GM12878 (cell line): ENCODE measurements at regions not wholly inside any gene's neighbourhood (a gene's known extent, or its start where the extent isn't known, plus 50 kb on each side); places are given as distances from the start of the nearest gene placed in this dataset.

Source experiments
- BMI1 ChIP-seq: fragments of 450-650 bp; IDR thresholded peaks from 2 replicates; pipeline ENCODE4 v1.6.1; 2016; ENCODE audit warnings: mild to moderate bottlenecking, moderate library complexity, borderline replicate concordance
- CHD4 ChIP-seq: fragments of 200-600 bp; sonication (generic); IDR thresholded peaks from 2 replicates; pipeline ENCODE4 v1.6.1; 2016; ENCODE audit warnings: mild to moderate bottlenecking
- JUND ChIP-seq: IDR thresholded peaks from 2 replicates; pipeline ENCODE4 v1.6.1; 2012; ENCODE audit warnings: low read depth, mild to moderate bottlenecking, low read length, improper control_type of control experiment, moderate library complexity
- POLR2AphosphoS2 ChIP-seq: IDR thresholded peaks from 2 replicates; pipeline ENCODE4 v1.6.1; 2011; ENCODE audit warnings: low read depth, mild to moderate bottlenecking, low read length, improper control_type of control experiment, moderate library complexity
- ZZZ3 ChIP-seq: IDR thresholded peaks from 2 replicates; pipeline ENCODE4 v1.6.1; 2011; ENCODE audit warnings: low read depth; ENCODE audit not compliant: control insufficient read depth, insufficient read length
- TF ChIP-seq, protein P1 (sequence below): IDR thresholded peaks from 2 replicates; pipeline ENCODE4 v1.6.1; 2012; ENCODE audit warnings: improper control_type of control experiment, low read depth, low read length; ENCODE audit not compliant: insufficient replicate concordance
- TF ChIP-seq, protein P2 (sequence below): fragments of 450-650 bp; IDR thresholded peaks from 2 replicates; pipeline ENCODE4 v1.6.1; 2018; ENCODE audit warnings: borderline replicate concordance, mild to moderate bottlenecking; ENCODE audit not compliant: partially characterized antibody

DNA sequence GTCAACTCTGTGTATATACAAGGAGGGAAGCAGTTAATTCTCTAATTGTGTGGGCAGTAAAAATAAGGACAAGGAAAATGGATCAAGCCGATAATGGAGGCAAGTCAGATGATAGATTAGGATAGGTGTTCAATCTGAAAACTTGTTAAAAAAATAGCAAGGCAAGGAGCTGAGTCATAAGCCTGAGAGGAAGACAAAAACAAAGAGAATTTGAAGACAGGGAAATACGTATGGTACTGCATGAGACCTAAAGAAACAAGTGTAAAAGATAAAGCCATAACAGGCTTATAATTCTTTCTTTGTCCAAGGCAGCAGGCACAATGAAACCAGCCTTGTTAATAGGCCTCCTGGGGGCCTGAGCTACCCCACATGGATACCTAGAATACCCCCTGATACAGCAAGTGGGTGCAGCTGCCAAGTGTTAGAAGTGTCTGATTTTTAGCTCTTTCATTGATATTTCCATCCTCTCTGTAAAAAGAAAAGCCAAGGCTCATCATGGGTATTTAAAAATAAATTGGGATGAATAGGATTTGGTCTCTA, 1570.6 kb upstream of the LRRTM3 start (continued):
- TF ChIP-seq, protein P1, sequence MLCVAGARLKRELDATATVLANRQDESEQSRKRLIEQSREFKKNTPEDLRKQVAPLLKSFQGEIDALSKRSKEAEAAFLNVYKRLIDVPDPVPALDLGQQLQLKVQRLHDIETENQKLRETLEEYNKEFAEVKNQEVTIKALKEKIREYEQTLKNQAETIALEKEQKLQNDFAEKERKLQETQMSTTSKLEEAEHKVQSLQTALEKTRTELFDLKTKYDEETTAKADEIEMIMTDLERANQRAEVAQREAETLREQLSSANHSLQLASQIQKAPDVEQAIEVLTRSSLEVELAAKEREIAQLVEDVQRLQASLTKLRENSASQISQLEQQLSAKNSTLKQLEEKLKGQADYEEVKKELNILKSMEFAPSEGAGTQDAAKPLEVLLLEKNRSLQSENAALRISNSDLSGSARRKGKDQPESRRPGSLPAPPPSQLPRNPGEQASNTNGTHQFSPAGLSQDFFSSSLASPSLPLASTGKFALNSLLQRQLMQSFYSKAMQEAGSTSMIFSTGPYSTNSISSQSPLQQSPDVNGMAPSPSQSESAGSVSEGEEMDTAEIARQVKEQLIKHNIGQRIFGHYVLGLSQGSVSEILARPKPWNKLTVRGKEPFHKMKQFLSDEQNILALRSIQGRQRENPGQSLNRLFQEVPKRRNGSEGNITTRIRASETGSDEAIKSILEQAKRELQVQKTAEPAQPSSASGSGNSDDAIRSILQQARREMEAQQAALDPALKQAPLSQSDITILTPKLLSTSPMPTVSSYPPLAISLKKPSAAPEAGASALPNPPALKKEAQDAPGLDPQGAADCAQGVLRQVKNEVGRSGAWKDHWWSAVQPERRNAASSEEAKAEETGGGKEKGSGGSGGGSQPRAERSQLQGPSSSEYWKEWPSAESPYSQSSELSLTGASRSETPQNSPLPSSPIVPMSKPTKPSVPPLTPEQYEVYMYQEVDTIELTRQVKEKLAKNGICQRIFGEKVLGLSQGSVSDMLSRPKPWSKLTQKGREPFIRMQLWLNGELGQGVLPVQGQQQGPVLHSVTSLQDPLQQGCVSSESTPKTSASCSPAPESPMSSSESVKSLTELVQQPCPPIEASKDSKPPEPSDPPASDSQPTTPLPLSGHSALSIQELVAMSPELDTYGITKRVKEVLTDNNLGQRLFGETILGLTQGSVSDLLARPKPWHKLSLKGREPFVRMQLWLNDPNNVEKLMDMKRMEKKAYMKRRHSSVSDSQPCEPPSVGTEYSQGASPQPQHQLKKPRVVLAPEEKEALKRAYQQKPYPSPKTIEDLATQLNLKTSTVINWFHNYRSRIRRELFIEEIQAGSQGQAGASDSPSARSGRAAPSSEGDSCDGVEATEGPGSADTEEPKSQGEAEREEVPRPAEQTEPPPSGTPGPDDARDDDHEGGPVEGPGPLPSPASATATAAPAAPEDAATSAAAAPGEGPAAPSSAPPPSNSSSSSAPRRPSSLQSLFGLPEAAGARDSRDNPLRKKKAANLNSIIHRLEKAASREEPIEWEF: no peak
- TF ChIP-seq, protein P2, sequence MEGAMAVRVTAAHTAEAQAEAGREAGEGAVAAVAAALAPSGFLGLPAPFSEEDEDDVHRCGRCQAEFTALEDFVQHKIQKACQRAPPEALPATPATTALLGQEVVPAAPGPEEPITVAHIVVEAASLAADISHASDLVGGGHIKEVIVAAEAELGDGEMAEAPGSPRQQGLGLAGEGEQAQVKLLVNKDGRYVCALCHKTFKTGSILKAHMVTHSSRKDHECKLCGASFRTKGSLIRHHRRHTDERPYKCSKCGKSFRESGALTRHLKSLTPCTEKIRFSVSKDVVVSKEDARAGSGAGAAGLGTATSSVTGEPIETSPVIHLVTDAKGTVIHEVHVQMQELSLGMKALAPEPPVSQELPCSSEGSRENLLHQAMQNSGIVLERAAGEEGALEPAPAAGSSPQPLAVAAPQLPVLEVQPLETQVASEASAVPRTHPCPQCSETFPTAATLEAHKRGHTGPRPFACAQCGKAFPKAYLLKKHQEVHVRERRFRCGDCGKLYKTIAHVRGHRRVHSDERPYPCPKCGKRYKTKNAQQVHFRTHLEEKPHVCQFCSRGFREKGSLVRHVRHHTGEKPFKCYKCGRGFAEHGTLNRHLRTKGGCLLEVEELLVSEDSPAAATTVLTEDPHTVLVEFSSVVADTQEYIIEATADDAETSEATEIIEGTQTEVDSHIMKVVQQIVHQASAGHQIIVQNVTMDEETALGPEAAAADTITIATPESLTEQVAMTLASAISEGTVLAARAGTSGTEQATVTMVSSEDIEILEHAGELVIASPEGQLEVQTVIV: no peak
- TF ChIP-seq POLR2AphosphoS2: no peak
- TF ChIP-seq JUND: no peak
- TF ChIP-seq CHD4: no peak
- TF ChIP-seq BMI1: no peak
- TF ChIP-seq ZZZ3: no peak
